Osteoblast (primary cell): ENCODE measurements at regions not wholly inside any gene's neighbourhood (a gene's known extent, or its start where the extent isn't known, plus 50 kb on each side); places are given as distances from the start of the nearest gene placed in this dataset.

Experiments
- DNase-seq: peaks from one replicate; pipeline ENCODE4 v3.0.0; 2011; ENCODE audit warnings: low spot score, mixed read lengths; ENCODE audit not compliant: insufficient read length; ENCODE audit errors: missing footprints
- H2AFZ ChIP-seq: 2 replicates; pipeline ENCODE4 v1.6.0; 2011; ENCODE audit warnings: mild to moderate bottlenecking, low read length
- H3K27ac ChIP-seq: 2 replicates; pipeline ENCODE4 v1.5.1; 2011; ENCODE audit warnings: mild to moderate bottlenecking, low read depth, low read length, moderate library complexity
- H3K27me3 ChIP-seq: 2 replicates; pipeline ENCODE4 v1.6.0; 2012; ENCODE audit warnings: mild to moderate bottlenecking, control low read depth, inconsistent platforms, low read length, moderate library complexity; ENCODE audit not compliant: insufficient read depth
- H3K36me3 ChIP-seq: 2 replicates; pipeline ENCODE4 v1.5.1; 2011; ENCODE audit warnings: mild to moderate bottlenecking, low read length, control low read depth, moderate library complexity; ENCODE audit not compliant: insufficient read depth
- H3K4me1 ChIP-seq: 2 replicates; pipeline ENCODE4 v1.5.1; 2011; ENCODE audit warnings: mild to moderate bottlenecking, low read length, control low read depth, moderate library complexity; ENCODE audit not compliant: insufficient read depth
- H3K4me2 ChIP-seq: 2 replicates; pipeline ENCODE4 v1.6.0; 2011; ENCODE audit warnings: mild to moderate bottlenecking, low read length; ENCODE audit not compliant: insufficient read depth
- H3K4me3 ChIP-seq: fragments of 200-600 bp; sonication (generic); 3 replicates; pipeline ENCODE4 v1.5.1; 2012; ENCODE audit warnings: mild to moderate bottlenecking, low read length, inconsistent platforms; ENCODE audit not compliant: insufficient read depth
- H3K79me2 ChIP-seq: 2 replicates; pipeline ENCODE4 v1.6.0; 2012; ENCODE audit warnings: mild to moderate bottlenecking, low read length, control low read depth, inconsistent platforms; ENCODE audit not compliant: insufficient read depth
- H3K9me3 ChIP-seq: 2 replicates; pipeline ENCODE4 v1.5.1; 2011; ENCODE audit warnings: low read depth, low read length, control low read depth
- H4K20me1 ChIP-seq: 2 replicates; pipeline ENCODE4 v1.6.0; 2012; ENCODE audit warnings: mild to moderate bottlenecking, low read length, control low read depth; ENCODE audit not compliant: insufficient read depth
- TF ChIP-seq, protein P1 (sequence below): IDR thresholded peaks from 2 replicates; pipeline ENCODE4 v1.5.1; 2011; ENCODE audit warnings: mild to moderate bottlenecking, low read depth, low read length, moderate library complexity; ENCODE audit errors: extremely low read depth

DNA sequence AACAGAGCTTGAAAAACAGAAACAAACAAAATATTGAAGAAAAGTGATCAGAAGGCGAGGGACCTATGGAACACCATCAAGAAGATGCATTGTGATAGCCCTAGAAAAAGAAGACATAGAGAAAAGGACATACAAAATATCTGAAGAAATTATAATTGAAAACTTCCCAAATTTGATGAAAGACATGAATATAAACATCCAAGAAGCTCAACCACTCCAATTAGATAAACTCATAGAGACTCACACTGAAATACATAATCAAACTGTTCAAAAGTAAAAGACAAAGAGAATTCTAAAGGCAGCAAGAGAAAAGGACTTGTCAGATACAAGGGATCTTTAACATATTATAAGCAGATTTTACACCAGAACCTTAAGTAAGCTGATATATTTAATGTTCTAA, 869.8 kb downstream of the PCDH18 start:
- no peaks in the 10 kb centered on the region for H4K20me1 ChIP-seq
- DNase-seq: no peak
- H2AFZ ChIP-seq: no peak overlapping the region
- H3K4me1 ChIP-seq: no peaks in the 10 kb centered on the region
- H3K27ac ChIP-seq: no peak overlapping the region
- no peaks in the 10 kb centered on the region for H3K79me2 ChIP-seq
- TF ChIP-seq, protein P1, sequence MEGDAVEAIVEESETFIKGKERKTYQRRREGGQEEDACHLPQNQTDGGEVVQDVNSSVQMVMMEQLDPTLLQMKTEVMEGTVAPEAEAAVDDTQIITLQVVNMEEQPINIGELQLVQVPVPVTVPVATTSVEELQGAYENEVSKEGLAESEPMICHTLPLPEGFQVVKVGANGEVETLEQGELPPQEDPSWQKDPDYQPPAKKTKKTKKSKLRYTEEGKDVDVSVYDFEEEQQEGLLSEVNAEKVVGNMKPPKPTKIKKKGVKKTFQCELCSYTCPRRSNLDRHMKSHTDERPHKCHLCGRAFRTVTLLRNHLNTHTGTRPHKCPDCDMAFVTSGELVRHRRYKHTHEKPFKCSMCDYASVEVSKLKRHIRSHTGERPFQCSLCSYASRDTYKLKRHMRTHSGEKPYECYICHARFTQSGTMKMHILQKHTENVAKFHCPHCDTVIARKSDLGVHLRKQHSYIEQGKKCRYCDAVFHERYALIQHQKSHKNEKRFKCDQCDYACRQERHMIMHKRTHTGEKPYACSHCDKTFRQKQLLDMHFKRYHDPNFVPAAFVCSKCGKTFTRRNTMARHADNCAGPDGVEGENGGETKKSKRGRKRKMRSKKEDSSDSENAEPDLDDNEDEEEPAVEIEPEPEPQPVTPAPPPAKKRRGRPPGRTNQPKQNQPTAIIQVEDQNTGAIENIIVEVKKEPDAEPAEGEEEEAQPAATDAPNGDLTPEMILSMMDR: no peak
- H3K4me3 ChIP-seq: no peak overlapping the region
- no peak overlapping the region for H3K4me2 ChIP-seq
- no peaks in the 10 kb centered on the region for H3K36me3 ChIP-seq
- H3K27me3 ChIP-seq: no peaks in the 10 kb centered on the region
- no peaks in the 10 kb centered on the region for H3K9me3 ChIP-seq

DNA sequence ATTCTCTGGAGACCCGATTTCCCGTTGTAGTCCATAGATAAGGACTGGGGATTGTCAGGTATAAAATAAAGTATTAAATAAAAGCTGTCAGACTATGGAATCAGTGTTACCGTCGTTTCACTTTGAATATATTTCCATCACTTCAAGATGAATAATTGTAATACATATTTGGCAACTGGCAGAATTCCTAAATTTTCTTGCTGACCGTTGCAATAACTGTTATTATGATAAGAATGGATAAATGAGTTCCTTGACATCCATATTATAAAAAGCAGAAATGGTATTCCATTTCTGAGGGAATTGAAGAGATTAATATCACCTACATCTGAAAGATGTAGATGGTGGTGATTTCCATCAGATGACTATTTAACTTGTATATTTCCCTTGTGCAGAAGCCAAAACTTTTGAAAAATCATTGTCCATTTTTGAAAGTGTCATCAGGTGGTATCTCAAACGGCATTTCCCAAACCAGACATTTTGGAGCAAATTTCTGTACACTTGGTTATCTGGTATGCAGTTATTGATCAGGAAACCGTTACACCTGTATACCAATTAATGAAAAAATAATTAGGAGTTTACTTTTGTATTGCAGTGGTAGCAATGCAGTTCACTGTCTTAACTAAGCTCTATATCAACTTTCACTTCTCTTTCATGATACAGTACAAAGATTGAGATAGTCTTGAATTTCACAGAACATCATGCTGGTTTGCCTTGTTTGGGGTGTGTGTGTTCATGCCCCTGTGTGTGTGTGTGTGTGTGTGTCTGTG, 878.5 kb downstream of the PCDH18 start:
- H3K79me2 ChIP-seq: no peaks in the 10 kb centered on the region
- TF ChIP-seq, protein P1: no peak

DNA sequence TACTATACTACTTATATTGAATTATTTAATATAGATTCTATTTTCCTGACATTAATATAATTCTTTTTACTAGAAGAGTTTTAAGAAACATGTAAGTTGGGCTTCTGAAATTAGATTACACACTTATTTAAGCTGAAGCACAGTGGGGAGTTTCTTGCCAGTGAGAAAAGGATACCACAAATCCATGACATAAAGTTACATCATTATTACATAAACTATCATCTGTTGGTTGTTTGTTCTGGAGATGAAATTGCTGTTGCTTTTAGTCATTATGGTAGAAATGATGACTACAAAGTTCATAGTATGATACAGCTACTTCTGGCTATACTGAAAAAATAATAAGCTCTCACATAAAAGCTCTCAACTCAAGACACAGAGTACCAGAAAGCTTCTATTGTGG, 880.4 kb downstream of the PCDH18 start:
- Histone ChIP-seq H4K20me1 (no peaks in the 10 kb centered on the region), H3K27ac (no peak overlapping the region), H3K9me3 (no peaks in the 10 kb centered on the region), H3K27me3 (no peaks in the 10 kb centered on the region), H2AFZ (no peak overlapping the region), H3K79me2 (no peaks in the 10 kb centered on the region), H3K4me3 (no peak overlapping the region), H3K4me2 (no peak overlapping the region), H3K4me1 (no peaks in the 10 kb centered on the region), H3K36me3 (no peaks in the 10 kb centered on the region)
- TF ChIP-seq, protein P1: no peak
- DNase-seq: no peak

More for the DNA sequence above, 878.5 kb downstream of the PCDH18 start:
- Histone ChIP-seq H4K20me1 (no peaks in the 10 kb centered on the region), H3K27ac (no peak overlapping the region), H3K36me3 (no peaks in the 10 kb centered on the region), H3K9me3 (no peaks in the 10 kb centered on the region), H3K4me3 (no peak overlapping the region), H3K4me1 (no peaks in the 10 kb centered on the region), H2AFZ (no peak overlapping the region), H3K4me2 (no peak overlapping the region), H3K27me3 (no peaks in the 10 kb centered on the region)
- no peak for DNase-seq

DNA sequence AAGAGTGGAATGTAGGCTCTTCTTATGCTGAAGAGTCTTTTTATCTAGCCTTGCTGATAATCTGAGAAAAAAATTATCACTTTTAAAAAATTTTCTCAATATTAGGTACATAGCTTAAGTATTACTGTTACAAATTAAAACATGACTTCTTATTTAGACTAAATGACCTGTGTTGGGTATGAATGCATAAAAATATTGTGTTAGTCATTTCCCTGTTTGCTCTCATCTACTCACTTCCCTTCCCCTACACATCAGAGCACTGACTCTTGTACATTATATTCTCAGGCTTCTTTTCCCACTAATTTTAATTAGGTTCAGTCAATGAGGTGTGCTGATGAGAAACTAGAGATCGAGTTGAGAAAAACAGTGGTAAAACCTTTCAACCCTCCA, 881.0 kb downstream of the PCDH18 start:
- Histone ChIP-seq H3K4me3 (no peak overlapping the region), H3K27ac (no peak overlapping the region), H2AFZ (no peak overlapping the region), H3K4me1 (no peaks in the 10 kb centered on the region), H3K27me3 (no peaks in the 10 kb centered on the region), H3K4me2 (no peak overlapping the region), H3K9me3 (no peaks in the 10 kb centered on the region), H3K36me3 (no peaks in the 10 kb centered on the region), H3K79me2 (no peaks in the 10 kb centered on the region), H4K20me1 (no peaks in the 10 kb centered on the region)
- DNase-seq: no peak
- TF ChIP-seq, protein P1: no peak
